Endodermal cell (in vitro differentiated cells): ENCODE measurements at regions not wholly inside any gene's neighbourhood (a gene's known extent, or its start where the extent isn't known, plus 50 kb on each side); places are given as distances from the start of the nearest gene placed in this dataset.

Source experiments
- DNase-seq: peaks from one replicate; pipeline ENCODE4 v3.0.0-alpha.2; 2017
- H3K27ac ChIP-seq: 2 replicates; pipeline ENCODE4 v1.5.1; 2013; ENCODE audit warnings: mild to moderate bottlenecking, low read depth, low read length, moderate library complexity
- H3K27me3 ChIP-seq: 2 replicates; pipeline ENCODE4 v1.6.1; 2013; ENCODE audit warnings: mild to moderate bottlenecking, low read length, moderate library complexity; ENCODE audit not compliant: insufficient read depth, control insufficient read depth, poor library complexity, severe bottlenecking
- H3K36me3 ChIP-seq: 2 replicates; pipeline ENCODE4 v1.7.0; 2013; ENCODE audit warnings: mild to moderate bottlenecking, low read length, moderate library complexity; ENCODE audit not compliant: control insufficient read depth, insufficient read depth
- H3K4me1 ChIP-seq: one replicate; pipeline ENCODE4 v1.7.0; 2013; ENCODE audit warnings: low read length; ENCODE audit not compliant: control insufficient read depth, insufficient read depth
- H3K4me3 ChIP-seq: 2 replicates; pipeline ENCODE4 v1.5.1; 2013; ENCODE audit warnings: mild to moderate bottlenecking, low read length, moderate library complexity
- H3K9ac ChIP-seq: 2 replicates; pipeline ENCODE4 v1.6.1; 2013; ENCODE audit warnings: mild to moderate bottlenecking, low read length, moderate library complexity; ENCODE audit not compliant: poor library complexity, severe bottlenecking; ENCODE audit errors: extremely low read depth
- H3K9me3 ChIP-seq: 2 replicates; pipeline ENCODE4 v1.6.1; 2013; ENCODE audit warnings: mild to moderate bottlenecking, low read length, moderate library complexity; ENCODE audit not compliant: control insufficient read depth
- H3K27ac Mint-ChIP-seq: 2 replicates; pipeline ENCODE4 v1.8.0; 2020; ENCODE audit warnings: mixed read lengths
- H3K27me3 Mint-ChIP-seq: 2 replicates; pipeline ENCODE4 v1.8.0; 2021; ENCODE audit warnings: mild to moderate bottlenecking, mixed read lengths; ENCODE audit not compliant: insufficient read depth
- H3K36me3 Mint-ChIP-seq: 2 replicates; pipeline ENCODE4 v1.8.0; 2020; ENCODE audit warnings: low read depth, mixed read lengths
- H3K4me1 Mint-ChIP-seq: 2 replicates; pipeline ENCODE4 v1.8.0; 2020; ENCODE audit warnings: mixed read lengths
- H3K4me3 Mint-ChIP-seq: 2 replicates; pipeline ENCODE4 v1.8.0; 2020; ENCODE audit warnings: mild to moderate bottlenecking, moderate library complexity, mixed read lengths
- H3K9me3 Mint-ChIP-seq: 2 replicates; pipeline ENCODE4 v1.8.0; 2020; ENCODE audit warnings: mild to moderate bottlenecking, mixed read lengths
- WGBS, 2 experiments: methylation state at CpG; one replicate each; pipeline versions ENCODE4 v1.1.5 to v1.1.7; 2013; ENCODE audit warnings: missing lambda C conversion rate in 2 of 2, mixed read lengths in 1 of 2; ENCODE audit not compliant: insufficient coverage in 1 of 2, insufficient read length in 1 of 2; 5-methylcytosine and 5-hydroxymethylcytosine counted together
- TF ChIP-seq, protein P1 (sequence below): fragments of 200-600 bp; sonication (generic); conservative IDR thresholded peaks from 2 replicates; pipeline ENCODE4 v1.5.0; 2021; ENCODE audit warnings: antibody characterized with exemption, mild to moderate bottlenecking

DNA sequence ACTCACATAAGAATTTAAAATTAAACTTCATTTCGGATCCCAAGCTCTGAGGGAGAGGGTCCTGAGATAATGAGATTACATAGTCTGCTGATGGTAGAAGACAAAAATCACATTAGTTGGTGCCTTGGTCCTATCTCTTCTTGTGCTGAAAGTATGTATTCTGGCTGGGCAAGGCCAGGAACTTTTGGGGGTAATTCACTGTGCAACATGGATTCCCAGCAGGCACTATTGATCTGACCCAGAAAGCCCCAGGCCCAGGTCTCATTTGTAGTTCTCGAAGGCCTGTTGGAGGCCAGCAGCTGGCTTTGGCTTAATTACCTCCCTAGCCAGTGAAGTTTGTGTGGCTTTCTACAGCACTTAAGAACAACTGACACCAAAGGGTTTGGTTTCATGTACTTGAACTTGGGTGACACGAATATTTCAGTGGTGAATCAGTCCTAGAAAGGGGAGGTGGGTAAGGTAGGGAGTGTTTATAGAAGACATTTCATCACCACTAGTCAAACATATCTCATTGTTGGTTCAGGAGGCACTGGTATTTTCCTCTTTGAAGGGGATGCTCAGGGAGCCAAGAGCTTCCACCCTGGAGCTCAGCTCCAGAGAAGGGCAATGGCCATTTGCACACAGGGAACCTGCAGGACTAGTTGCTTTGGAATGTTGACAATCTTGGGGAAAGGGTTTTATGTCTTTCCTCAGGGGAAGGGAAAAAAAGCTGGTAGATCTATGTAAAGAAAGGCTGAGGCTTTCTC lies 217.8 kb downstream of the OSR1 start:
- Mint-ChIP-seq H3K9me3 (no peaks in the 10 kb centered on the region), H3K27me3 (no peaks in the 10 kb centered on the region), H3K4me3 (no peak overlapping the region), H3K36me3 (no peaks in the 10 kb centered on the region), H3K27ac (no peak overlapping the region), H3K4me1 (peaks cover 41% of the 10 kb centered on the region)
- H3K36me3 ChIP-seq: no peaks in the 10 kb centered on the region
- H3K27me3 ChIP-seq: no peaks in the 10 kb centered on the region
- peak; percentile 54 for DNase-seq
- WGBS, 2 experiments: 84 to 100% methylated on average over 1 to 3 of the region's 3 CpGs
- no peaks in the 10 kb centered on the region for H3K9me3 ChIP-seq
- H3K9ac ChIP-seq: no peak overlapping the region
- no peak overlapping the region for H3K4me3 ChIP-seq
- TF ChIP-seq, protein P1, sequence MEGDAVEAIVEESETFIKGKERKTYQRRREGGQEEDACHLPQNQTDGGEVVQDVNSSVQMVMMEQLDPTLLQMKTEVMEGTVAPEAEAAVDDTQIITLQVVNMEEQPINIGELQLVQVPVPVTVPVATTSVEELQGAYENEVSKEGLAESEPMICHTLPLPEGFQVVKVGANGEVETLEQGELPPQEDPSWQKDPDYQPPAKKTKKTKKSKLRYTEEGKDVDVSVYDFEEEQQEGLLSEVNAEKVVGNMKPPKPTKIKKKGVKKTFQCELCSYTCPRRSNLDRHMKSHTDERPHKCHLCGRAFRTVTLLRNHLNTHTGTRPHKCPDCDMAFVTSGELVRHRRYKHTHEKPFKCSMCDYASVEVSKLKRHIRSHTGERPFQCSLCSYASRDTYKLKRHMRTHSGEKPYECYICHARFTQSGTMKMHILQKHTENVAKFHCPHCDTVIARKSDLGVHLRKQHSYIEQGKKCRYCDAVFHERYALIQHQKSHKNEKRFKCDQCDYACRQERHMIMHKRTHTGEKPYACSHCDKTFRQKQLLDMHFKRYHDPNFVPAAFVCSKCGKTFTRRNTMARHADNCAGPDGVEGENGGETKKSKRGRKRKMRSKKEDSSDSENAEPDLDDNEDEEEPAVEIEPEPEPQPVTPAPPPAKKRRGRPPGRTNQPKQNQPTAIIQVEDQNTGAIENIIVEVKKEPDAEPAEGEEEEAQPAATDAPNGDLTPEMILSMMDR: no peak
- H3K4me1 ChIP-seq: peaks cover 8% of the 10 kb centered on the region
- H3K27ac ChIP-seq: no peak overlapping the region

DNA sequence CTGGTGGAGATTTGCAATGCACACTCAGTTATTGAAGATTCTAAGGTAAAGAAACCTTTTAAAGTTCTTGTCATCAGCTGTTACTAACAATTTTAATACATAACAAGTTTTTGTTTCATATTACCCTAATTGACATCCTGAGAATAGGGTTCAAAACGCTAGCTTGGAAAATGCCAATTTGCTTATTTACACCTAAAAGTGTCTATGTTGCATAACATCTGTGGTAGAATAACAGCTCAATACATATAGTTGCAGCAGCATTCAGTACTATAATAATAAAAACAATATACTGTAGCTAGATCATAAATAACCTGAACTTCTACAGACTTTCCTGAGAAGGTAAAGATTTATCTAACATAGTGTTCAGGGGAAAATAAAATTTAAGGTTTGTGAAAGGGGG lies 219.0 kb downstream of the OSR1 start:
- no peak overlapping the region for H3K4me3 Mint-ChIP-seq
- H3K36me3 Mint-ChIP-seq: no peaks in the 10 kb centered on the region
- H3K9me3 Mint-ChIP-seq: peaks cover 3% of the 10 kb centered on the region
- Histone ChIP-seq H3K4me3 (no peak overlapping the region), H3K36me3 (no peaks in the 10 kb centered on the region), H3K9me3 (peaks cover 9% of the 10 kb centered on the region), H3K4me1 (peaks cover 8% of the 10 kb centered on the region), H3K27ac (no peak overlapping the region), H3K9ac (no peak overlapping the region), H3K27me3 (no peaks in the 10 kb centered on the region)
- no peaks in the 10 kb centered on the region for H3K27me3 Mint-ChIP-seq
- TF ChIP-seq, protein P1: no peak
- H3K27ac Mint-ChIP-seq: no peak overlapping the region
- no peak for DNase-seq
- 73% methylated on average over 1 of the region's 1 CpG; no CpG with 5 or more reads in 1 of the 2 experiments for WGBS, 2 experiments
- peaks cover 41% of the 10 kb centered on the region for H3K4me1 Mint-ChIP-seq

DNA sequence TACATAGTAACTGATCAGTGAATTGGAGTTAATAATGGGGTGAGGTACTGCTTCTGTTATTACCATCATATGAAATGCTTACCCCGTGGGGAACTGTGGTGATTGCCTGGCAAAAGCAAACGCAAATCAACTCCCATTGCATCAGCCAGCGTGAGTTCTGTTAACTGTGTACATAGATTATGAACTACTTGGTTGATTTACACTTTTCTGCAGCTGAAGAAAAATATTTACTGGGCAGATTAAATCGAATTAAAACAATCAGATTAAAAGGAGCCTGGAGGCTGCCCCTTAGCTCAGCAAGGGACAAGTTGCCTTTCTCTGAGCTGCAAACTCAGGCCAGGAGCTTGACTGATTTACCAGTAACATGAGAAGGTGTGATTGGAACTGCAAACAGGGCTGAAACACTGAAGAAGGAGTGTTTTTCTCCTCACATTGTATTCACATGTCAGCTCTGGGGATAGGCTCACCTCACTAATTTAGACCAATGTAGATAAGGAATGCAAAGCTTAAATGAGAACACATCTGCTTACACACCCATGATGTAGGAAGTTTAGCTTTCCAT lies 220.1 kb downstream of the OSR1 start:
- Mint-ChIP-seq H3K27me3 (no peaks in the 10 kb centered on the region), H3K36me3 (no peaks in the 10 kb centered on the region), H3K4me3 (no peak overlapping the region), H3K4me1 (peaks cover 44% of the 10 kb centered on the region), H3K27ac (peak overlapping the region; percentile 45), H3K9me3 (peaks cover 3% of the 10 kb centered on the region)
- no peak overlapping the region for H3K27ac ChIP-seq
- H3K4me1 ChIP-seq: peaks cover 8% of the 10 kb centered on the region
- no peaks in the 10 kb centered on the region for H3K27me3 ChIP-seq
- TF ChIP-seq, protein P1: no peak
- peak; percentile 67 for DNase-seq
- H3K9me3 ChIP-seq: peaks cover 9% of the 10 kb centered on the region
- H3K9ac ChIP-seq: no peak overlapping the region
- H3K4me3 ChIP-seq: no peak overlapping the region
- H3K36me3 ChIP-seq: no peaks in the 10 kb centered on the region
- 33 to 49% methylated on average over 3 to 4 of the region's 4 CpGs for WGBS, 2 experiments
